HG03159 (cell line): ENCODE measurements at regions not wholly inside any gene's neighbourhood (a gene's known extent, or its start where the extent isn't known, plus 50 kb on each side); places are given as distances from the start of the nearest gene placed in this dataset.

Experiments
- ATAC-seq: cut with Tn5 transposase; IDR thresholded peaks from one replicate; pipeline ENCODE4 v1.9.1; 2021; ENCODE audit warnings: mild to moderate bottlenecking, moderate library complexity; ENCODE audit not compliant: unreplicated experiment

GRCh38 chr2:18503376-18504228, 56.9 kb downstream of the RDH14 start:
- ATAC-seq, result no peak

GRCh38 chr2:18502142-18502541, 58.3 kb downstream of the RDH14 start:
- ATAC-seq, result no peak

DNA sequence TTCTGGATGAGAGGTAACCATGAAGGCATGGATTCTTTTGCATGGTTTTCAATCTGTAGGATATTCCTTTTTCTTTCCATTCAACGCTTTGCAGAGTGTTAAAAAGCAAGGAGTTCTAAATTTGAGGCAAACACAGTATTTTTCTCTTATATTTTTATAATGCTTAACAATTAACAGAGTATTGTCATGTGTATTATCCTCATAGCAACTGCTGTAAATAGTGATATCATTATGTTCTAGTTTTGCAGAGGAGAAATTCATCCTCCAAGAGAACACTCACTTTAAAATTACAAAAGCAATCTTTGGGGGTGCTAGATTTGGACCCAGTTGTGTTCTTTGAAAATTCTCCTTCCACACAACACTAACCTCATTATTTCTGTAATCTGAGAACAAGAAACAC, 58.7 kb downstream of the RDH14 start:
- no peak for ATAC-seq

GRCh38 chr2:18501156-18501555, 59.3 kb downstream of the RDH14 start:
- ATAC-seq, result no peak

DNA sequence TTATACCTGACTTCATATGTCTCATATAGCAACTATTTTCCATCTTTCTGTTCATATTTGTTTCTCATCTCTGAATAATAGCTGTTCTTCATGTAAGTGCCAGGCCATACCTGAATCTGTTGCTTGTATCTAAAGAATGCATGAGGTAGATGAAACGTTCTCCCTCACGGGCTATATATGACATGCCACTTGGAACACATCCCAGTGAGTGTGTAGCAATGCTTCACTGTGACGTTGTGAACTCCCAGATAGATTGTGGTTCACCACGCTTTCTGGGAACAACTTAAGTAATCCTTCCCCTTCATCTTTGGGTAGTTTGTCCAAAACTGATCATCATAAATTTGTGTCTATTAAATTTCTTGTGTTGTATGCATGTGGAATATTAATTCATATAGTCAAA, 60.1 kb downstream of the RDH14 start:
- no peak for ATAC-seq

DNA sequence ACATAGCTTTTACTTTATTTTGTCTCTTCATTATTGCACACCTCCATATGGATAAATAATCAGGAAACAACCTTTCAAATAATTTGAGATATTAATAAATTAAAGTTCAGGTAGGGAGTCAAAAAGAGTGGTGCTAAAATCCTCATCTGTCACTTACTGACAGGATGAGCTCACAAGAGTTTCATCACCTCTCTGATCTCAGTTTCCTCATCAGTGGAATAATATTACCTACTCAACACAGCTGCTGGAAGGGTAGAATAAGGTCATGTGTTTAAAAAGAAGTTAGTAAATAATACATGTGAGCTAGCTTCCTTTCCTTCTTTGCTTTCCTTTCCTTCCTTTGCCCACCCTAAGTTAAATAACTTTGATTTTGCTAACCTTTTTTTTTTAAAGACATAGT, 61.9 kb downstream of the RDH14 start:
- no peak for ATAC-seq

- ATAC-seq, result no peak
Measured at GRCh38 chr2:18496516-18496915, 63.9 kb downstream of the RDH14 start.

- no peak for ATAC-seq
Measured at GRCh38 chr2:18495058-18495457, 65.4 kb downstream of the RDH14 start.

DNA sequence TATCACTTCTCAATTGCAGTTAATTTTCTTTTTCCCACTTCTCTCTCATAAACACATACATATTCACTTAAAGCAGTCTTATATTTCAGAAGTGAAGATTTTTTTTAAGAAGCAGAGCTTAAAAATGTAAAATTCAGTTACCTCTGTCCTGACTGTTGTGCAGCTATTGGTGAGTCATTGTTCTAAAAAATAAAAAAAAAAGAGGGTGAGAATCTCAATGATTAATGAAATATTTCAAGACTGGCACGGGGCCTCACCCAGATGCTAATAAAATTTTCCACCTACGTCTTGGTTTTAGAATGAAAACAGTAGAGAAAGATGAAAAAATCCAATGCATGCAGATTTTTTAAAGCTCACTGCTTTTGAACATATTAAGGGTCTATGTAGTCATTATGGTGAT, 67.7 kb downstream of the RDH14 start:
- no peak for ATAC-seq

DNA sequence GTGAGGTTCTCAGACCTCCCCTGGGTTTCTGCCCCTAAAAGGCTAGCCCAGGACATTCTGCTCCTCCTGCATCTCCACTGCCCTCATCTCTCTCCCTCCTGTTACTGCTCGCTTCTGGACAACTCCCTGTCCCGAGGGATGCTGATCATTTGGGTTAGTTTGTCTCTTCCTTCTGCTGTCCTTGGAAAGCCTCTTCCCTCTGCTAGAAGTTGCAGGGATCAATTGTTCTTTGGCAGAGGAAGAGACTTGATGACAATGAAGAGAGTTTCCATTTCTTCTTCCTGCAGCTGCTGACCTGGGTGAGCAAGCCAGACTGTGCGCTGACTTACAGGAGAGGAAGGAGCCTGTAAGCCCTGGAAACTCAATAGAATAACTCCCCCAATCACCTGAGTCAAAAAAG, 68.9 kb downstream of the RDH14 start:
- no peak for ATAC-seq

GRCh38 chr2:18490901-18491300, 69.6 kb downstream of the RDH14 start:
- no peak for ATAC-seq

GRCh38 chr2:18487106-18487913, 73.1 kb downstream of the RDH14 start:
- ATAC-seq, result no peak

DNA sequence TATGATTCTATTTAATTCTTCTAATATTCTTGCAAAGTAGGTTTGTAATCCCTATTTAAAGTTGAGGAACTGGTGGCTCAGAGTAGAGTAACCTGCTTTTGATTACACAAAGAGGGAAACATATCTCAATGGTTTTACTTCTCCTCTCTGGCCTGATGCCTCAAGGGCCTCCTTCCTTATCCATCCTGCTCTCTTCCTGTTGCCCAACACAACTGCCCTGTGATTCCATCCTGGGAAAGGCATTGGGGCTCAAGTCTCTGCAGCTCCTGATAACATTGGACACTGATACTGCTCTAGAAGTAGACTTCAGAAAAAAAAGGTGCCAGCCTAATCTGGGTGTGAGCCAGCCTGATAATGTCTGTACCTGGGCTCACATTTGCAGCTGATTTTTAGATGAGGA, 75.8 kb downstream of the RDH14 start:
- no peak for ATAC-seq

GRCh38 chr2:18483896-18484295, 76.6 kb downstream of the RDH14 start:
- ATAC-seq, result no peak

GRCh38 chr2:18482666-18483065, 77.8 kb downstream of the RDH14 start:
- ATAC-seq, result no peak

GRCh38 chr2:18479947-18480369, 80.5 kb downstream of the RDH14 start:
- ATAC-seq, result no peak

DNA sequence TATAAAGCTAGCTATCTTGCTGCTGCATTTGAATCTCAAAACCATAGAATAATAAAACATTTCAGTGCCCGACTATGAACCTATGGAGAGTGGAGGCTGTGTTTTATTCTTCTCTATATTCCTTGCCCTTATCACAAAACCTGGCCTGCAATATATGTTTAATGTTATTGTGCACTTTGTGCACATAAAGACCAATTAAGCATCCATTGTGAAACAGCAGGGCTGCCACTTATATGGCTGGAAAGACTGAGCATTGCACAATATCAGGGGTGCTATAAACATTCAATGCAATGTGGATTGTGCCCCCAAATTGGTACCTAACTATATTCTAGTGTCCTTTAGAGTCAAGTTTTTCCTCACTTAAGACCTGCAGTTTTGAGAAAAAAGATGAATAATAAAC, 83.2 kb downstream of the RDH14 start:
- ATAC-seq, result no peak

- no peak for ATAC-seq
Measured at GRCh38 chr2:18476484-18476883, 84.0 kb downstream of the RDH14 start.

DNA sequence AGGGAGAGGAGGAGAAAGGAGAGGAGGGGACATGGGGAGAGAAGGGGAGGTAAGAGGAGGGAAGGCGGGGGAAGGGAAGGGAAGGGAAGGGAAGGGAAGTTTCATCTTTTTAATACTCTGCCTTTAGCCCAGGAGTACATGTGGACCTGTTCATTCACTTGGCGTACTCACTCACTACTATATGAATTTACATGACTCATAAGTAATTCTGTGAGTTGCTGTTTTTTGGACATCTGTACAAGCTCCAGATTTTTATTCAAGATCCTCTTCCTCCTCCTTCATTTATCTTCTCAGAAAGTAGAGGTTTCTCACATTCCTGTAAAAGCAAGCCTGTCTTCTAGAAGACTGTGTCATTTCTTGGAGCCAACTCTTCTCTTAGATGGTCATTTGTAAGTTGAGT, 84.6 kb downstream of the RDH14 start:
- ATAC-seq, result no peak

- ATAC-seq, result no peak
Measured at GRCh38 chr2:18474700-18475099, 85.8 kb downstream of the RDH14 start.

DNA sequence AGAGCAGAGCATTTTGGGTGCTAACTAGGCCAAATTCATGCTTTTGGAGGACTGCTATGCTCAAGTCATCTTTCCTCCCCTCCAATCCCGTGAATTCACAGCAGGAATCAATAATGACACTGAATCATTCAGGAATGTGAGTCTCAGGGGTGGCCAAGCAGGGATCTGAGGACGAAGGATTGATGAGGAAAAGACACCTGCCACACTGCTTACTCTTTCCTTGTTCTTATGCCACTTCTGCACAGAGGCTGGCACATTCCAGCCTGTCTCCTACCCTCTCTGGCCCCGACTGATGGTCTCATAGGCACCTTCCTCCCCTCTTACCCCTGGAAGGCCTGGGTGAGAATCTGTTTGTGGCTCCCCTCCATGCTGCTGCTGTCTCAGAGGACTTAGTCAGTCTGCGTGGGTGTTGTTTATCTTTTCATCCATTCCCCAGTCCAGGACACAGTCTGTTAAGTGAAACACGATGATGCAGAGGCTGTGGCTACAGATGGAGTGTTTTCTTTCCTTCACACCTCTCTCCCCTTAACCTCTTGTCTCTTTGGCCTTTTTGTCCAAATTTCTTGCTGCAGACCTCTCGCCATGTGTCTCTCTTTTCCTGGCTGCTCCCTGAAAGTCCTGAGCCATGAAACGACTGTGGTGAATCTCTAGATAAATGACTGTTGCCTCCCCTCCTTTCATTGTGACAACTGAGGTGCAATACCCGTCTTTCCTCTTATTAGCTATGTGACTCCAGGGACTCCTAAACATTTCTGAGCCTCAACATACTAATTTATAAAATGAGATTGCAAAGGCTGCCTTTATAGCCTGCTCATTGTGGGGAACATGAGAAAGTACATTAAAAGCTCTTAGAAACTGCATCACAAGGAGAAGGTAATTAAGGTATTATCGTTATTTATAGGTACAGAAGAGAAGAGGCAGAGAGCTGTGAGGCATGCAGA, 86.9 kb downstream of the RDH14 start:
- no peak for ATAC-seq
